ENCODE measurements at regions not wholly inside any gene's neighbourhood (a gene's known extent, or its start where the extent isn't known, plus 50 kb on each side); places are given as distances from the start of the nearest gene placed in this dataset.
"Not testable (repeated sequence)": the region's sequence is repeated elsewhere in the genome, so short reads cannot be mapped to it uniquely, and the experiment has no call there.

DNA sequence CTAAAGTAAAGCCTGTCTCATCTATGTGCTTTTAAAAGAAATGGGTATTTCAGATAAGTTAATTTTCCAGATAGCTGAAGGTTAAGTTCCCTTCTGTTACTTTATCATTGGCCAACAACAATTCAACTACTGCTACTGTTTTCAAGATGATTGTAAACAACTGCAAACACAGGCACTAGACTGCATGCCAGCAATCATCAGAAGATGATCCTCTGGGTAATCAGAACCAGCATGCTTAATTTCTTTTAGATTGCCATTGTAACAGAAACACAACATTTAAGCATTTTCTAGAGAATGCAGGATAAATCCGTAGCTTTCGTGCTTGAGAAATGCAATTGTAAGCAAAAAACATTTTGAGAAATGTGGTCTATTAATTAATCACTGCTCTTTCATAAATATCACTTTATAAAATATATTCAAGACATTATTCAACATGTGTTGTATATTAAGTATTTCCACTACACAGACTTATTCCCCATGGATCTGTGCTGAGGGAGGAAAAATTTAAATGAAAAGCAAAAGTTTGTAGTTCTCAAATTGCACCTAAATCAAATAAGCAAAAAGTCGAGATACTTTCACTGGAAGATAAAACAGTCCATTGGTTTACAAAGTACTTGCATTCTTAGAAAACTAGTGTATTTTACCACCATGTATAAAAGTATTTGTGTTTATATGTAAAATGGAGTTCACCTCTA is 133.7 kb downstream of the ATL2 start:
- H3K4me3 ChIP-seq (ENCODE audit: low read depth, low read length), result no peak overlapping the region
- no peak for DNase-seq (ENCODE audit: low read depth)

- H3K4me3 ChIP-seq (ENCODE audit: low read depth, low read length), result no peak overlapping the region
- DNase-seq (ENCODE audit: low read depth), result no peak
Observed at GRCh38 chr2:38239452-38239851, 137.6 kb downstream of the ATL2 start.

DNA sequence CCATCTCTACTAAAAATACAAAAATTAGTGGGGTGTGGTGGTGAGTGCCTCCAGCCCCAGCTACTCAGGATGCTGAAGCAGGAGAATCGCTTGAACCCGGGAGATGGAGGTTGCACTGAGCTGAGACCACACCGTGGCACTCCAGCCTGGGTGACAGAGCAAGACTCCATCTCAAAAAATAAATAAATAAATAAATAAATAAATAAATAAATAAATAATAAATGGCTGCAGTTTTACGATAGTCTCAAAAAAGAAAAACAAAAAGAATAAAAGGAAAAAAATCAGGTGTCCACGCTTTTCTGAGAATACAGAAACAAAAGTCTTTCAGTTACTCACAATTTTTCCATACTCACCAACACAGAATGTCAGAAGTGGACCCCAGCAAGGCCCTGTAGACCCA is 138.4 kb downstream of the ATL2 start:
- H3K4me3 ChIP-seq (ENCODE audit: low read depth, low read length); DNase-seq (ENCODE audit: low read depth): not testable (repeated sequence)

DNA sequence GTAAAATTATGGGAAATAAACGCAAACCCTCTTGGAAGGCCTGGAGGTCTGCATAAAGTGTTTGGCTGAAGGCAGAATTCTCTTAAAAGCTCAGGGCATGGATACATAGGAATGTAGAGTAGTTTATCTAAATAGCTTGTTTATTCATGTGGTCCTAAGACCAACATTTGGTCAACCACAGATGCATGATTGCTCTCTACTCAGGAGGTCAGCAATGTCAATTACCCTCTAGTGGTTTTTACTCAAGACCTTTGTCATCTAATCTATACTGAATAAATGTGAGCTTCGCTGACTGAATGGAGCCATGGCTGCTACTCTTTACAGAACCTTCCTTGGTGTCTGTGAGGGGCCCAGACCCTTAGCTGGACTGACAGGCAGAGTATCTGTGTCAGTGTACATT is 139.8 kb downstream of the ATL2 start:
- no peak for DNase-seq (ENCODE audit: low read depth)
- no peak overlapping the region for H3K4me3 ChIP-seq (ENCODE audit: low read depth, low read length)

GRCh38 chr2:38233231-38233983 is 143.7 kb downstream of the ATL2 start:
- no peak overlapping the region for H3K4me3 ChIP-seq (ENCODE audit: low read depth, low read length)
- peak; percentile 45 for DNase-seq (ENCODE audit: low read depth)

GRCh38 chr2:38232454-38232853 is 144.6 kb downstream of the ATL2 start:
- no peak overlapping the region for H3K4me3 ChIP-seq (ENCODE audit: low read depth, low read length)
- DNase-seq (ENCODE audit: low read depth), result no peak

DNA sequence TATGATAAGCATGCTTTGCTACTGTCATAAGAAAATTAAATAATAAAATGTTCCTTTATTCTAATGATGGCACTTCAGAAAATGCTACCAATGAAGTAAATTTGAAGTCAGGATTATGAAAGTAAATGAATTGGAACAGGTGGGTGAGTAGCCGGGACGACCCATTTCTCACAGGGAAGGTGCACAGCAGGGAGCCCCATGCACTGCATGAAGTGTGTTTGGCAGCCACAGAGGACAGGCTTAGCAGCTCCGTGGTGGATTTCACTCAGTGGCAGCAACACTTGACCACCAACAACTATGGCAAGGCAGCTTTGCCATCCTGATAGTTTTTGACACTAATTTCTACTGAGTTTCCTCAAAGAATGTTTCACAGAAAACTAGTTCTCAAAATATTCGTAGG is 146.3 kb downstream of the ATL2 start:
- no peak for DNase-seq (ENCODE audit: low read depth)

DNA sequence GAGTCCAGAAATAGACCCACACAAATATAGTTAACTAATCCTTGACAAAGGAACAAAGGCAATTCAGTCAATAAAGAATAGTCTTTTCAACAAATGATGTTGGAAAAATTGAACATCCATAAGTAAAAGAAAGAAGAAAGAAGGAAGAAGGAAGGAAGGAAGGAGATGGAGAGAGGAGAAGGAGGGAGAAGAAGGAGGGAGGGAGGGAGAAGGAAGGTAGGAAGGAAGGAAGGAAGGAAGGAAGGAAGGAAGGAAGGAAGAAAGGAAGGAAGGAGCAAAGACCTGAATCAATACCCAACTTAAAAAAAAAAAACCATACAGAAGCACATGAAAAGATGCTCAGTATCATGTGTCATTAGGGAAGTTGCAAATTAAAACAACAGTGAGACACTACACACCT is 148.3 kb downstream of the ATL2 start:
- H3K4me3 ChIP-seq (ENCODE audit: low read depth, low read length), result no peak overlapping the region

More for the DNA sequence above, 146.3 kb downstream of the ATL2 start:
- H3K4me3 ChIP-seq (ENCODE audit: low read depth, low read length), result no peak overlapping the region

GRCh38 chr2:38224821-38225437 is 149.0 kb upstream of the CYP1B1 start:
- no peak overlapping the region for H3K4me3 ChIP-seq (ENCODE audit: low read depth, low read length)
- DNase-seq (ENCODE audit: low read depth), result no peak

More for the DNA sequence above, 148.3 kb downstream of the ATL2 start:
- DNase-seq (ENCODE audit: low read depth), result no peak

GRCh38 chr2:38224181-38224580 is 148.2 kb upstream of the CYP1B1 start:
- H3K4me3 ChIP-seq (ENCODE audit: low read depth, low read length), result no peak overlapping the region
- no peak for DNase-seq (ENCODE audit: low read depth)

GRCh38 chr2:38223256-38223655 is 147.3 kb upstream of the CYP1B1 start:
- DNase-seq (ENCODE audit: low read depth), result no peak
- no peak overlapping the region for H3K4me3 ChIP-seq (ENCODE audit: low read depth, low read length)

DNA sequence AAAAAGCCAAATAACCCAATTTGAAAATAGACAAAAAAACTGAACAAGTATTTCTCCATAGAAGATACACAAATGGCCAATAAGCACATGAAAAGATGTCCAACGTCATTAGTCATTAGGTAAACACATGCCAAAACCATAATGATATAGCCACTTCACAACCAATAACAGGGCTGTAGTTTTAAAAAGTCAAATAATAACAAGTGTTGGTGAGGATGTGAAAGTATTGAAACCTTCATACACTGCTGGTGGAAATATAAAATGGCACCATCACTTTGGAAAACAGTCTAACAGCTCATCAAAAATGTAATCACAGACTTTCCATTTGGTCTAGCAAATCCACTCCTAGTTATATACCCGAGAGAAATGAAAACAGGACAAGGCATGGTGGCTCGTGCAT is 144.2 kb upstream of the CYP1B1 start:
- no peak overlapping the region for H3K4me3 ChIP-seq (ENCODE audit: low read depth, low read length)
- DNase-seq (ENCODE audit: low read depth), result no peak

GRCh38 chr2:38218995-38219394 is 143.0 kb upstream of the CYP1B1 start:
- no peak overlapping the region for H3K4me3 ChIP-seq (ENCODE audit: low read depth, low read length)
- no peak for DNase-seq (ENCODE audit: low read depth)

GRCh38 chr2:38218591-38218991 is 142.6 kb upstream of the CYP1B1 start:
- DNase-seq (ENCODE audit: low read depth), result no peak
- no peak overlapping the region for H3K4me3 ChIP-seq (ENCODE audit: low read depth, low read length)

GRCh38 chr2:38217401-38218188 is 141.6 kb upstream of the CYP1B1 start:
- no peak for DNase-seq (ENCODE audit: low read depth)
- H3K4me3 ChIP-seq (ENCODE audit: low read depth, low read length), result no peak overlapping the region

- no peak for DNase-seq (ENCODE audit: low read depth)
- H3K4me3 ChIP-seq (ENCODE audit: low read depth, low read length), result no peak overlapping the region
Observed at GRCh38 chr2:38216886-38217285, 140.9 kb upstream of the CYP1B1 start.

DNA sequence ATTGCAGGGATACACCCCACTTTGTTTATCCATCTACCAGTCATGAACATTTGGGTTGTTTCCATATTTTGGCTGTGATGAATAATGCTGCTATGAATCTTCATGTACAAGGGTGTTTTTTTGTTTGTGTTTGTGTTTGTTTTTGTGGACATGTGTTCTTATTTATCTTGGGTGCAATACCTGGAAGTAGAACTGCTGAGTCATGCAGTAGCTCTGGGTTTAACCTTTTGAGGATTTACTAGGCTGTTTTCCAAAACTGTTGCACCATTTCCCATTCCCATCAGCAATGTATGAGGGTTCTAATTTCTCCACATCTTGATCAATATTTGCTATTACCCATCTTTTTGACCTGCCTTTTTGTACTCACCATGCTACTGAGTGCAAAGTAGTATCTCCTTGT is 140.0 kb upstream of the CYP1B1 start:
- no peak overlapping the region for H3K4me3 ChIP-seq (ENCODE audit: low read depth, low read length)
- peak; percentile 62 for DNase-seq (ENCODE audit: low read depth)

DNA sequence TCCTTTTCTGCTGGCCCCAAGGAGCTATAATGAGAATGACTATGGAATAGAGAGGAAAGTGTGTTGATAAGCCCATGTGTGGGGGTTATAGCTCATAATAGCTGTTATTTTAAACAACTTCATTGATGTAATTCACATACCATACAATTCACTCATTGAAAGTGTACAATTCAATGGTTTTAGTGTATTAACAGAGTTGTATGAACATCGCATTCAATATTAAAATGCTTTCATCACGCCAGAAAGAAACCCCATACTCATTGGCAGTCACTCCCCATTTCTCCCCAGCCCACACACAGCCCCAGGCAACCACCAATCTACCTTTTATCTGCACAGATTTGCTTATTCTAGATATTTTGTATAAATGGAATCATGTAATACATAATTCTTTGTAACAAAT is 139.6 kb upstream of the CYP1B1 start:
- no peak overlapping the region for H3K4me3 ChIP-seq (ENCODE audit: low read depth, low read length)
- DNase-seq (ENCODE audit: low read depth), result no peak

- no peak overlapping the region for H3K4me3 ChIP-seq (ENCODE audit: low read depth, low read length)
- no peak for DNase-seq (ENCODE audit: low read depth)
Observed at GRCh38 chr2:38214209-38214717, 138.3 kb upstream of the CYP1B1 start.
